ENCODE measurements at regions not wholly inside any gene's neighbourhood (a gene's known extent, or its start where the extent isn't known, plus 50 kb on each side); places are given as distances from the start of the nearest gene placed in this dataset.

DNA sequence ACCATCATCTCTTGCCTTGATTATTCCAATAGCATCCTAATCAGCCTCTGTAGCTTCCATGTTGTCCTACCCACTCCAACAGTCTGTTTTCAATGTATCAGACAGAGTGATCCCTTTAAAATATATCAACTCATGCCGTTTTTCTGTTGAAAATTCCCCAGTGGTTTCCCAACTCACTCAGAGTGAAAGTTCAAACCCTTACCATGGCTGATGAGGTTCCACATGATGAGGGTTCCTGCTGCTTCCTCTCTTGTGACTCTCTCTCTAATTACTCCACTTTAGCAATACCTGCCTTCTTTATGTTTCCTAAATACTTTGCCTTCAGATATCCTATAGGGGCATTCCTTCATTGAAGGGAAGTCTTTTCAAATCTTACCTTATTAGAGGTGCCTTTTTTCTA is 334.7 kb downstream of the PPP1R2C start:
- H3K4me1 ChIP-seq (ENCODE audit: insufficient read depth, low read length), result no peaks in the 10 kb centered on the region
- no peaks in the 10 kb centered on the region for H3K36me3 ChIP-seq (ENCODE audit: insufficient read depth, low read length)
- no peak overlapping the region for H3K4me3 ChIP-seq (ENCODE audit: low read length)

DNA sequence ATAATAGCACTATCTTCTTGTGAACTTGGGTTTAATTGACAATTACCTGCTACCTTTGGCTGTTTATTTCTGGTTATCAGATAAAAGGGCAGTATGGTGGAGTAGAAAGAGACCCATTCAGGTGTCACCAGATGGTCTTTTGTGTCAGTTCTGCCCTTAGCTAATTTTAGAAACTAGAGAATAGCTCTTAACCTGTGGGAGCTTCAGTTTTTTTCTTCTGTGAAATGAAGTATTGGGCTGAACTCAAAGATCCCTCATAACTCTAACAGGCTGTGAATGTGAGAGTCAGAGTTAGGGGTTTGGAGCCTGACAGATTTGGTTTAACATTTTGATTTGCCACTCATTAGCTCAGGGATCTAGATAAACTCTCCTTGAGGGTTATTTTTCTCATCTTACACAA is 335.2 kb downstream of the PPP1R2C start:
- Histone ChIP-seq H2AFZ (ENCODE audit: low read depth, low read length) (no peak overlapping the region), H3K9me3 (ENCODE audit: low read length) (no peaks in the 10 kb centered on the region), H3K4me1 (ENCODE audit: insufficient read depth, low read length) (no peaks in the 10 kb centered on the region), H3K27me3 (ENCODE audit: insufficient read depth, low read length) (no peaks in the 10 kb centered on the region), H3K36me3 (ENCODE audit: insufficient read depth, low read length) (no peaks in the 10 kb centered on the region), H3K4me3 (ENCODE audit: low read length) (no peak overlapping the region)

More for the DNA sequence above, 334.7 kb downstream of the PPP1R2C start:
- no peaks in the 10 kb centered on the region for H3K27me3 ChIP-seq (ENCODE audit: insufficient read depth, low read length)
- no peaks in the 10 kb centered on the region for H3K9me3 ChIP-seq (ENCODE audit: low read length)
- H2AFZ ChIP-seq (ENCODE audit: low read depth, low read length), result no peak overlapping the region

DNA sequence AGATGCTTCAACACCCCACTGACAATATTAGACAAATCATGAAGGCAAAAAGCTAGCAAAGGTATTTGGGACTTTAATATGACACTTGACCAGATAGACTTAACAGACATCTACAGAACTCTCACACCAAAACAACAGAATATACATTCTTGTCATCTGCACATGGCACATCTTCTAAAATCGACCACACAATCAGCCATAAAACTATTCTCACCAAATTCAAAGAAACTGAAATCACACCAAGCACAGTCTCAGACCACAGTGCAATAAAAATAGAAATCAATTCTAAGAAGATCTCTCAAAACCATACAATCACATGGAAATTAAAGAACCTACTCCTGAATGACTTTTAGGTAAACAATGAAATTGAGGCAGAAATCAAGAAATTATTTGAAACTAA is 340.8 kb downstream of the PPP1R2C start:
- H3K4me1 ChIP-seq (ENCODE audit: insufficient read depth, low read length), result no peaks in the 10 kb centered on the region

DNA sequence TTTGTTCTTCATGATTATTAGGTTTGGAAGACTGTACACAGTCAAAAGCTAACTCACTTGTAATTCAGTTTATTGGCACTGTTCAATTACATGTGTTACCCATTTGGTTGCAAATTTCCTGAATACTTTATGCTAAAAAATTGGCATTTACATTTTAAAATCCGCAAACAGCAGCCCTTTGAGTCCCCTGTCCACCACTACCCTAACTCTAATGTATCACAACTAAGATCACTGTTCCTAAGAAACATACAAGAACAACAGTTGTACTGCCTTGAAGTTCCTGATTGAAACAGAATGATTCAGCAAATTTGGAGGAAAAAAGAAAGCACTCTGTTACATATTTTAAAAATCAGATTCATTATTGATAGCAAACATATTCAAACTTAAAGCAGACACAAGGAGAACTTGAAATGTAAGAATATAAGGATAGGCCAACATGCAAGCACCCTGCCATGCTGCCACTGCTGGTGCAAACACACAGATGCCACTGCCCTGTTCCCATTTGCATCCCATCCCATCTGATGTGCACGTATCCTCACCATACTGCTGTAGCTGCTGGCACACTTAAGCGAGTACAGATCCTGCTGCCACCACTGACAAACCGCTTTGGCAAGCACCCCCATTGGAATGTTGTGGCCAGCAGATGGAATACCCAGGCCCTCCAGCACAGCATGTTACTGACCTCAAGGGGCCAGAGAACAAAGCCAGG is 343.4 kb downstream of the PPP1R2C start:
- Histone ChIP-seq H2AFZ (ENCODE audit: low read depth, low read length) (no peak overlapping the region), H3K27me3 (ENCODE audit: insufficient read depth, low read length) (no peaks in the 10 kb centered on the region), H3K4me3 (ENCODE audit: low read length) (no peak overlapping the region)

More for the DNA sequence above, 340.8 kb downstream of the PPP1R2C start:
- Histone ChIP-seq H2AFZ (ENCODE audit: low read depth, low read length) (no peak overlapping the region), H3K27me3 (ENCODE audit: insufficient read depth, low read length) (no peaks in the 10 kb centered on the region), H3K4me3 (ENCODE audit: low read length) (no peak overlapping the region), H3K9me3 (ENCODE audit: low read length) (no peaks in the 10 kb centered on the region), H3K36me3 (ENCODE audit: insufficient read depth, low read length) (no peaks in the 10 kb centered on the region)

DNA sequence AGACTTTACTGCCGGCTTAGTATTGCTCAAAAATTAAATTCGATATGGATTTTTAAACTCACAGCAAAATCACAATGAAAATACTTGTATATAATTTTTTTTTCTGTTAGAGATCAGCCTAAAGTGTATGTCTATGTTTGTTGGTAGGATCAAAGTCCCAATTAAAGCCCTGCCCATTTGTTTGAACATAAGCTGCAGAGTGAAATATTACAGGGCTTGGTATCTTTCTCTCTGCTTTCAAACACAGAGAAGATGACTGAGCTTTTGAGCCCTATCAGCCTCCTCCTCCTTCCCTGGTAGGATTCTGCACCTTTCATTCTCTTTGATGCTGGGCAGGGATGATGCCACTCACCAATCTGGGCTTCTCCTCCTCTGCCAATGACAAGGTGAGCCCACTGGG is 345.4 kb downstream of the PPP1R2C start:
- Histone ChIP-seq H3K27me3 (ENCODE audit: insufficient read depth, low read length) (no peaks in the 10 kb centered on the region), H3K9me3 (ENCODE audit: low read length) (no peaks in the 10 kb centered on the region), H3K4me3 (ENCODE audit: low read length) (no peak overlapping the region), H3K4me1 (ENCODE audit: insufficient read depth, low read length) (no peaks in the 10 kb centered on the region), H3K36me3 (ENCODE audit: insufficient read depth, low read length) (no peaks in the 10 kb centered on the region), H2AFZ (ENCODE audit: low read depth, low read length) (no peak overlapping the region)

More for the DNA sequence above, 343.4 kb downstream of the PPP1R2C start:
- no peaks in the 10 kb centered on the region for H3K36me3 ChIP-seq (ENCODE audit: insufficient read depth, low read length)
- no peaks in the 10 kb centered on the region for H3K9me3 ChIP-seq (ENCODE audit: low read length)
- no peaks in the 10 kb centered on the region for H3K4me1 ChIP-seq (ENCODE audit: insufficient read depth, low read length)

DNA sequence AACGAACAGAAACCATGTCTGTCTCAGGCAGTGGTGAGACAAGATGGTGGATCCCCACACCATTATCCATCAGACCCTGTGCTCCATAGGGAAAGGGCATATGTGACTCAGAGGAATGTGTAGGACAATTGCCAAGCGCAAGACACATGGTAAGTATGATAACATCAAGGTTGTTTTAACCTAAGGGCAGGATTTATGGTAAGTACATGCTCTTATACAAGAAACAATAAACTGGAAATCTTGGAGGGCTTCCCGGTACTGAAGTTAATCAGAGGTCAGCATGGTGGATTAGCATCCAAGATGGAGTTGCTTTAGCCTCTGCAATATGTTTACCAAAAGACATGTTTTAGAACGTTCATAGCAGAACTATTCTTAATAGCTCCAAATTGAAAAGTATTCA is 355.0 kb downstream of the PPP1R2C start:
- no peaks in the 10 kb centered on the region for H3K27me3 ChIP-seq (ENCODE audit: insufficient read depth, low read length)
- H3K4me3 ChIP-seq (ENCODE audit: low read length), result no peak overlapping the region
- H3K9me3 ChIP-seq (ENCODE audit: low read length), result no peaks in the 10 kb centered on the region
- H3K36me3 ChIP-seq (ENCODE audit: insufficient read depth, low read length), result no peaks in the 10 kb centered on the region
- H2AFZ ChIP-seq (ENCODE audit: low read depth, low read length), result no peak overlapping the region
- no peaks in the 10 kb centered on the region for H3K4me1 ChIP-seq (ENCODE audit: insufficient read depth, low read length)

DNA sequence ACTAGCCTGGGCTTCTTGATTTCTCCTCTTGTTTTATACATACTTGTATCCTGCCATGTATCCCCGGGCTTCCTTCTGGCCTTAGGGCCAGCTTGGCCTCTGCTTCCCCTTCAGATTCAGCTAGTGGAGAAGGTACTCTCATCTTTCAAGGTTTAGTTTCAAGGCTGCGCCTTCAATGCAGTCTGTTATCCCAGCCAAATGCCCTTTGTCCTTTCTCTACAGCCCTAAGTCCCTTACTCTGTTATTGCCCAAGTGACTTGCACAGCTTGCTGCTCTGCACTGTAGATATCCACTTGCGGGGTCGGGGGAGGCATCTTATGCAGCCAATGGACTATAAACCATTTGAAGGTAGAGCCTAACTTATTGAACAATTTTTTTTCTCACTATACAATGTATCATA is 357.5 kb downstream of the PPP1R2C start:
- H3K4me3 ChIP-seq (ENCODE audit: low read length), result no peak overlapping the region
- H3K4me1 ChIP-seq (ENCODE audit: insufficient read depth, low read length), result no peaks in the 10 kb centered on the region
- H2AFZ ChIP-seq (ENCODE audit: low read depth, low read length), result no peak overlapping the region
- H3K27me3 ChIP-seq (ENCODE audit: insufficient read depth, low read length), result no peaks in the 10 kb centered on the region
- no peaks in the 10 kb centered on the region for H3K9me3 ChIP-seq (ENCODE audit: low read length)
- no peaks in the 10 kb centered on the region for H3K36me3 ChIP-seq (ENCODE audit: insufficient read depth, low read length)

DNA sequence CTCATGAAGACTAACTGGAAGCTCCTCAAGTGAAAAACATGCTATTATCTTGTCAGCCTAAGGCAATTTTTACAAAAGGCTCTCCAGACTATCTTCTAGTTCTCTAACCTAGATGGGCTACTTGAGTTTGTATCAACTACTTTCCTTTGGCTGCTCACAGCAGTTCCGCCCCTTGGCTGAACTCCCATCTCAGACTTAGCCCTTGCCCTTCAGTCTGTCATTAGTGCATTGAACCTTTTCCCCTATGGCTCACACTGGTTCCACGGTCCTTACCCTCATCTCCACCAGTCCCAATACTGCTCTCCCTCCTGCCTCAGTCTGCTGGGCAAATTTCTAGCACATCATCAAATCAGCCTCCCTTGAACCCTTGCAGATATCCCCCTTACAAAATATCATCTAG is 362.3 kb downstream of the PPP1R2C start:
- H2AFZ ChIP-seq (ENCODE audit: low read depth, low read length), result no peak overlapping the region
- H3K36me3 ChIP-seq (ENCODE audit: insufficient read depth, low read length), result no peaks in the 10 kb centered on the region
- H3K4me3 ChIP-seq (ENCODE audit: low read length), result no peak overlapping the region
- no peaks in the 10 kb centered on the region for H3K27me3 ChIP-seq (ENCODE audit: insufficient read depth, low read length)
- no peaks in the 10 kb centered on the region for H3K4me1 ChIP-seq (ENCODE audit: insufficient read depth, low read length)
- H3K9me3 ChIP-seq (ENCODE audit: low read length), result no peaks in the 10 kb centered on the region

DNA sequence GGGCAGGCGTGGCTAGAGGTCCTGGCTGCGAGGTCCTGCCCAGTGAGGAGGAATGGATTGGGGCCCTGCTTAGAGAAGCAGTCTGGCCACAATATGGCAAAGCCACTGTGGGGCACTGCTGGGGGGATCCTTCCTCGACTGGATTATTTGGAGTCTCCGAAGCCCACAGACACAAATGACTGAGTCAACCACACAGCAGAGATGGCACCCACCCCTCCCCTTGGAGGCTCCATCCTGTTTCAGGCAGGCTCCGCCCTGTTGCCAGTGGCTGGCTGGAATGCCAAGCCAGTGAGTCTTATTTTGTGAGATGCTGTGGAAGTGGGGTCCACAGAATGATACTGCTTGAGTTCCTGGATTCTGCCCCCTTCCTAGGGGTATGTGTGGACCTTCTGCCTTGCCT is 363.9 kb downstream of the PPP1R2C start:
- H3K36me3 ChIP-seq (ENCODE audit: insufficient read depth, low read length), result no peaks in the 10 kb centered on the region
- H3K9me3 ChIP-seq (ENCODE audit: low read length), result no peaks in the 10 kb centered on the region
- no peak overlapping the region for H3K4me3 ChIP-seq (ENCODE audit: low read length)
- no peaks in the 10 kb centered on the region for H3K27me3 ChIP-seq (ENCODE audit: insufficient read depth, low read length)
- H2AFZ ChIP-seq (ENCODE audit: low read depth, low read length), result no peak overlapping the region
- no peaks in the 10 kb centered on the region for H3K4me1 ChIP-seq (ENCODE audit: insufficient read depth, low read length)

DNA sequence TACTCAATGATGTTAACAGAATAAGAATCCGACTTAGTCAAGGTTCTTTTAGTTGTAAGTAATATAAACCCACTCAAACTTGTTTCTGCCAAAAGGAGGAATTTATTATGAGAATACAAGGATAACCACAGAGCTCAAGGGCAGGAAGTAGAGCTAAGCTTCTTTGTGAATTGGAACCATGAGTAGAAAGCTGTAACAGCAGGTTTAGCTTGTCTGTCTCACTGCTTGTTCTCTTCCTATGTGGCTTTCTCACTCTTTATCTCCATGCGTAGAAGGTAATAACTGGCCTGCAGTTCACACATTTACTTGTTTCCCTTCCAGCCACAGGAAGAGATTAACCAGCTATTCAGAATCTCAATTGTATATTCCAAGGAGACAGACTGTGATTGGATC is 378.3 kb downstream of the PPP1R2C start:
- Histone ChIP-seq H3K27me3 (ENCODE audit: insufficient read depth, low read length) (no peaks in the 10 kb centered on the region), H3K4me1 (ENCODE audit: insufficient read depth, low read length) (no peaks in the 10 kb centered on the region), H2AFZ (ENCODE audit: low read depth, low read length) (no peak overlapping the region), H3K36me3 (ENCODE audit: insufficient read depth, low read length) (no peaks in the 10 kb centered on the region), H3K4me3 (ENCODE audit: low read length) (no peak overlapping the region), H3K9me3 (ENCODE audit: low read length) (no peaks in the 10 kb centered on the region)

DNA sequence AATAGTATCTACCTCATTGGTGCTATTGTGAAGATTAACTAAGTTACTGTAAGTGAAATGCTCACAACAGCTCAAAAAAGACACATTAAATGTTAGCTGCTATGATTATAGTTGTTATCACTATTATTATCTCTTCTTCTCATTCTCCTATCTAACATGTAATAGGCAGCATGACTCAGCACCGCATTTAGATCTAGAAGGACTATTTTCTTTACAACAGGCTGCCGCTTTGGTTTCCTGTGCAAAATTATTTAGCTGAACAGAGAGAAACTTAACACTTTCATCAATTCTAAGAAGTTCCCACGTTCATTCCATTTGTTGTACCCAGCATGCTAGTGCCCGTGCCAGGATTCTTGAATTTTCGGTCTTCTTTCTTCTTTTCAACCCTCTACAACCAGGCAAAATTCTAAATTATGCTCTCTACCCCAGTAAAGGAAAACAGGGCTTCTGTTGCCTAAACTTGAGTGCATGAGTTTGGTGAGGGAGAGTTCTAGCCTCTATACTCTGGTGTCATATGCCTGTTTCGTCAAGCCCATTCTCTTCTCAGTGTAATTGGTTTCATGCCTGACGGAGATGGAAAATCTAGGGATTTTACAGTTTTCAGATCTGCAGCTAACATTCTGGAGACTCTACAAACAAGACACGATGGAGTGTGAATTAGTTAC is 378.9 kb downstream of the PPP1R2C start:
- Histone ChIP-seq H3K4me3 (ENCODE audit: low read length) (no peak overlapping the region), H3K36me3 (ENCODE audit: insufficient read depth, low read length) (no peaks in the 10 kb centered on the region), H3K9me3 (ENCODE audit: low read length) (no peaks in the 10 kb centered on the region), H3K4me1 (ENCODE audit: insufficient read depth, low read length) (no peaks in the 10 kb centered on the region), H3K27me3 (ENCODE audit: insufficient read depth, low read length) (no peaks in the 10 kb centered on the region), H2AFZ (ENCODE audit: low read depth, low read length) (no peak overlapping the region)

DNA sequence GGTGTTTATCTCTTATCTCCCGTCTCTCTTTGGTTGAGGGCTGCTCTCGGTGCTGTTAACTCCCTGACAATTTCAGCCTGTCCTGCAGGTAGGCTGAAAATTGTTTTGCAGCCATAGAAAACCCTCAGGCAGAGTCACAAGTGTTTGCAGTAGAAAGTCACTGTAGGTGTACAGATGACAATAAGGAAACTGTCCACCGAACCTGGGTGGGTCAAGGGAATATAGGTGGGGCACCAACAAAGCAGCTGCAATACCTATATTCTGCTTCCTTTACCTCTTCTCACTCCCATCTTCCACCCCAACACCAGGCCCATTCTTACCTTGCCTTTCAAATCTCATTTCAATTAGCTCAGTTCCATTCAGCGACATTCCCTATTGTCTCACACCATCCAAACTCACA is 381.8 kb downstream of the PPP1R2C start:
- Histone ChIP-seq H3K9me3 (ENCODE audit: low read length) (no peaks in the 10 kb centered on the region), H3K36me3 (ENCODE audit: insufficient read depth, low read length) (no peaks in the 10 kb centered on the region), H2AFZ (ENCODE audit: low read depth, low read length) (no peak overlapping the region), H3K4me3 (ENCODE audit: low read length) (no peak overlapping the region), H3K27me3 (ENCODE audit: insufficient read depth, low read length) (no peaks in the 10 kb centered on the region), H3K4me1 (ENCODE audit: insufficient read depth, low read length) (no peaks in the 10 kb centered on the region)

DNA sequence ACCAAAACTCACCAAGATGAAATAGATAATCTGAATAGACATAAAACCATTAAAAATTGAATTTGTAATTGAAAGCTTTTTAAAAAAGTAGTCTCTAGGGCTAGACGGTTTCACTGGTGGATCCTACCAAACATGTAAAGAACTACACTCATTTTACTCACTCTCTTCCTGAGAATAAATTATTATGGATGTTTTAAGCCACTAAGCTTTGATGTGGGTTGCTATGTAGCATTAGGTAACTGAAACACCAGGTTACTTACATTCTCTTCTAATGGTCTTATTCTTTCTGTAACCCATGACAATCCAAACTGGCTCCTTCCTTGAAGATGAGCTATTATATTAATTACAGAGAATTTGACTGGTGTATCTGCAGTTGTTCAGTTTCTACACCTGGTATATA is 385.1 kb downstream of the PPP1R2C start:
- Histone ChIP-seq H3K9me3 (ENCODE audit: low read length) (no peaks in the 10 kb centered on the region), H3K27me3 (ENCODE audit: insufficient read depth, low read length) (peaks cover 4% of the 10 kb centered on the region), H3K4me3 (ENCODE audit: low read length) (no peak overlapping the region), H2AFZ (ENCODE audit: low read depth, low read length) (no peak overlapping the region), H3K36me3 (ENCODE audit: insufficient read depth, low read length) (no peaks in the 10 kb centered on the region), H3K4me1 (ENCODE audit: insufficient read depth, low read length) (no peaks in the 10 kb centered on the region)

DNA sequence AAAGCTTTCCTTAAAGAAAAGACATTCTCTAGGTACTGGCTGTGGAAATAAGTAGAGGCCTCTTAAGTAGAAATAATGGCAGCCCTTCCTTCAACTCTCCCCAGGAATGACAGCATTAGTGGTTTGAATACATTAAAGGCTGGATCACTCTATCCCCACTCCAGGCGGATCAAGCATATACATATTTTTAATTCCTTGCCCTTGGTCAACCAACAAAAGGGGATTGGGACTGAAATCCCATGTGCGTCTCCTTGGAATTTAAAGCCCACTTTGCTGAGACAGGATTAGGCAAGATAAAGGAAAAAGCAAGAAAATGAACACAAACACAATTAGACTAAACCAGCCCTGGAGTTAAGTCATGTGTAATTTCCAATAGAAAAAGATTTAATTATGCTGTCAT is 391.3 kb downstream of the PPP1R2C start:
- Histone ChIP-seq H2AFZ (ENCODE audit: low read depth, low read length) (no peak overlapping the region), H3K4me3 (ENCODE audit: low read length) (no peak overlapping the region), H3K4me1 (ENCODE audit: insufficient read depth, low read length) (no peaks in the 10 kb centered on the region)

More for the DNA sequence above, 391.3 kb downstream of the PPP1R2C start:
- Histone ChIP-seq H3K9me3 (ENCODE audit: low read length) (no peaks in the 10 kb centered on the region), H3K36me3 (ENCODE audit: insufficient read depth, low read length) (no peaks in the 10 kb centered on the region), H3K27me3 (ENCODE audit: insufficient read depth, low read length) (peaks cover 4% of the 10 kb centered on the region)

Data from neuron (in vitro differentiated cells).